ENCODE measurements at regions not wholly inside any gene's neighbourhood (a gene's known extent, or its start where the extent isn't known, plus 50 kb on each side); places are given as distances from the start of the nearest gene placed in this dataset.

- intact Hi-C loops (cut with DNase I) = no loop called here
- DNase-seq = no peak
- H3K27me3 ChIP-seq = peaks cover 0 to 76% (median 0%) of the 10 kb centered on the region in 4 donors
- no peaks in the 10 kb centered on the region for H3K9me3 ChIP-seq
- 42 to 61% methylated on average over 4 to 7 of the region's 7 CpGs for WGBS, 2 donors
- H3K4me1 ChIP-seq = no peaks in the 10 kb centered on the region
- H3K4me3 ChIP-seq = no peak overlapping the region
- no peaks in the 10 kb centered on the region for H3K36me3 ChIP-seq
- TF ChIP-seq CTCF (IDR thresholded peaks at IDR 0.05) (no peak), POLR2A (IDR thresholded peaks at IDR 0.05) (no peak)
- H3K27ac ChIP-seq = no peak overlapping the region
These were observed 53.0 kb upstream of the FCN1 start for GRCh38 chr9:134970719-134971118.

- no peak overlapping the region for H3K4me3 ChIP-seq
- DNase-seq = no peak
- intact Hi-C loops (cut with DNase I) = no loop called here
- no peaks in the 10 kb centered on the region for H3K9me3 ChIP-seq
- no peak for TF ChIP-seq CTCF (IDR thresholded peaks at IDR 0.05)
- no peak for TF ChIP-seq POLR2A (IDR thresholded peaks at IDR 0.05)
- no peaks in the 10 kb centered on the region for H3K36me3 ChIP-seq
- H3K27ac ChIP-seq = no peak overlapping the region
- no peaks in the 10 kb centered on the region for H3K4me1 ChIP-seq
- 73 to 87% methylated on average over 2 to 6 of the region's 7 CpGs for WGBS, 2 donors
- H3K27me3 ChIP-seq = peaks cover 0 to 71% (median 0%) of the 10 kb centered on the region in 4 donors
These were observed 53.5 kb upstream of the FCN1 start for GRCh38 chr9:134971196-134971595.

- DNase-seq = no peak
- WGBS, 2 donors = 89 to 100% methylated on average over 2 to 3 of the region's 4 CpGs
- intact Hi-C loops (cut with DNase I) = no loop called here
These were observed 54.0 kb upstream of the FCN1 start for GRCh38 chr9:134971696-134972095.

GRCh38 chr9:134972140-134972539 lies 54.4 kb upstream of the FCN1 start:
- intact Hi-C loops (cut with DNase I) = no loop called here
- Histone ChIP-seq H3K36me3 (no peaks in the 10 kb centered on the region), H3K9me3 (no peaks in the 10 kb centered on the region), H3K4me1 (no peaks in the 10 kb centered on the region), H3K4me3 (no peak overlapping the region), H3K27me3 (peaks cover 0 to 62% (median 0%) of the 10 kb centered on the region in 4 donors), H3K27ac (no peak overlapping the region)
- DNase-seq = no peak
- TF ChIP-seq CTCF (IDR thresholded peaks at IDR 0.05) = no peak
- TF ChIP-seq POLR2A (IDR thresholded peaks at IDR 0.05) = no peak
- WGBS, 2 donors = 87 to 89% methylated on average over 4 of the region's 9 CpGs

More at GRCh38 chr9:134971696-134972095, 54.0 kb upstream of the FCN1 start:
- no peak overlapping the region for H3K4me3 ChIP-seq
- H3K27ac ChIP-seq = no peak overlapping the region
- no peaks in the 10 kb centered on the region for H3K4me1 ChIP-seq
- no peak for TF ChIP-seq CTCF (IDR thresholded peaks at IDR 0.05)
- no peak for TF ChIP-seq POLR2A (IDR thresholded peaks at IDR 0.05)
- no peaks in the 10 kb centered on the region for H3K9me3 ChIP-seq
- H3K36me3 ChIP-seq = no peaks in the 10 kb centered on the region
- peaks cover 0 to 66% (median 0%) of the 10 kb centered on the region in 4 donors for H3K27me3 ChIP-seq

GRCh38 chr9:134975253-134975652 lies 57.5 kb upstream of the FCN1 start:
- no peaks in the 10 kb centered on the region for H3K36me3 ChIP-seq
- intact Hi-C loops (cut with DNase I) = no loop called here
- no peaks in the 10 kb centered on the region for H3K4me1 ChIP-seq
- H3K27ac ChIP-seq = no peak overlapping the region
- DNase-seq = no peak
- TF ChIP-seq CTCF (IDR thresholded peaks at IDR 0.05) (no peak), POLR2A (IDR thresholded peaks at IDR 0.05) (no peak)
- no peak overlapping the region for H3K4me3 ChIP-seq
- WGBS, 2 donors = 68 to 83% methylated on average over 1 of the region's 1 CpG
- no peaks in the 10 kb centered on the region for H3K9me3 ChIP-seq
- peaks cover 0 to 53% (median 0%) of the 10 kb centered on the region in 4 donors for H3K27me3 ChIP-seq
